ENCODE measurements at regions not wholly inside any gene's neighbourhood (a gene's known extent, or its start where the extent isn't known, plus 50 kb on each side); places are given as distances from the start of the nearest gene placed in this dataset.

GRCh38 chr14:26926585-26926984 lies 328.8 kb upstream of the NOVA1 start:
- no peak for DNase-seq (ENCODE audit: low read depth in 3 of 3)

GRCh38 chr14:26928019-26928418 lies 330.2 kb upstream of the NOVA1 start:
- DNase-seq (ENCODE audit: low read depth in 3 of 3) = no peak

- DNase-seq (ENCODE audit: low read depth in 3 of 3) = no peak
Measured at GRCh38 chr14:26929361-26929760, 331.5 kb upstream of the NOVA1 start.

- no peak for DNase-seq (ENCODE audit: low read depth in 3 of 3)
Measured at GRCh38 chr14:26930576-26930975, 332.7 kb upstream of the NOVA1 start.

- no peak for DNase-seq (ENCODE audit: low read depth in 3 of 3)
Measured at GRCh38 chr14:26932606-26933005, 334.8 kb upstream of the NOVA1 start.

- no peak for DNase-seq (ENCODE audit: low read depth in 3 of 3)
Measured at GRCh38 chr14:26933431-26933830, 335.6 kb upstream of the NOVA1 start.

GRCh38 chr14:26934151-26934550 lies 336.3 kb upstream of the NOVA1 start:
- DNase-seq (ENCODE audit: low read depth in 3 of 3) = no peak

- DNase-seq (ENCODE audit: low read depth in 3 of 3) = no peak
Measured at GRCh38 chr14:26935733-26936132, 337.9 kb upstream of the NOVA1 start.

GRCh38 chr14:26938054-26938453 lies 340.2 kb upstream of the NOVA1 start:
- DNase-seq (ENCODE audit: low read depth in 3 of 3) = no peak

- no peak for DNase-seq (ENCODE audit: low read depth in 3 of 3)
Measured at GRCh38 chr14:26939755-26940154, 341.9 kb upstream of the NOVA1 start.

- DNase-seq (ENCODE audit: low read depth in 3 of 3) = no peak
Measured at GRCh38 chr14:26941521-26941920, 343.7 kb upstream of the NOVA1 start.

GRCh38 chr14:26947265-26947664 lies 349.4 kb upstream of the NOVA1 start:
- DNase-seq (ENCODE audit: low read depth in 3 of 3) = no peak

GRCh38 chr14:26959437-26959836 lies 361.6 kb upstream of the NOVA1 start:
- DNase-seq (ENCODE audit: low read depth in 3 of 3) = no peak

GRCh38 chr14:26959972-26960660 lies 362.3 kb upstream of the NOVA1 start:
- DNase-seq (ENCODE audit: low read depth in 3 of 3) = no peak

- no peak for DNase-seq (ENCODE audit: low read depth in 3 of 3)
Measured at GRCh38 chr14:26963711-26964110, 365.9 kb upstream of the NOVA1 start.

GRCh38 chr14:26965490-26965889 lies 367.7 kb upstream of the NOVA1 start:
- no peak for DNase-seq (ENCODE audit: low read depth in 3 of 3)

GRCh38 chr14:26966908-26967307 lies 369.1 kb upstream of the NOVA1 start:
- no peak for DNase-seq (ENCODE audit: low read depth in 3 of 3)

- no peak for DNase-seq (ENCODE audit: low read depth in 3 of 3)
Measured at GRCh38 chr14:26974965-26975364, 377.1 kb upstream of the NOVA1 start.

GRCh38 chr14:26982071-26982470 lies 384.2 kb upstream of the NOVA1 start:
- no peak for DNase-seq (ENCODE audit: low read depth in 3 of 3)

- DNase-seq (ENCODE audit: low read depth in 3 of 3) = peak in 1 of 3 experiments; percentile 1
Measured at GRCh38 chr14:26984311-26985177, 386.7 kb upstream of the NOVA1 start.

GRCh38 chr14:26987744-26988363 lies 390.0 kb upstream of the NOVA1 start:
- no peak for DNase-seq (ENCODE audit: low read depth in 3 of 3)

GRCh38 chr14:26990946-26991345 lies 393.1 kb upstream of the NOVA1 start:
- no peak for DNase-seq (ENCODE audit: low read depth in 3 of 3)

All from stimulated activated CD4-positive, alpha-beta T cell treated with anti-CD3 and anti-CD28 coated beads, TNF-alpha, amount 100 ng/mL, for 24 hours (primary cell).